ENCODE measurements at regions not wholly inside any gene's neighbourhood (a gene's known extent, or its start where the extent isn't known, plus 50 kb on each side); places are given as distances from the start of the nearest gene placed in this dataset.

GRCh38 chrY:19124609-19125008 is 351.1 kb upstream of the HSFY2 start:
- Mint-ChIP-seq H3K27ac (ENCODE audit: unreplicated experiment) (no peak overlapping the region), H3K4me3 (ENCODE audit: unreplicated experiment) (no peak overlapping the region), H3K9me3 (ENCODE audit: unreplicated experiment) (no peaks in the 10 kb centered on the region), H3K36me3 (ENCODE audit: low read depth, unreplicated experiment) (no peaks in the 10 kb centered on the region), H3K27me3 (ENCODE audit: unreplicated experiment) (peaks cover 2% of the 10 kb centered on the region), H3K4me1 (ENCODE audit: unreplicated experiment) (no peaks in the 10 kb centered on the region)
- no peak for DNase-seq (ENCODE audit: low spot score)
- TF ChIP-seq, protein P1, sequence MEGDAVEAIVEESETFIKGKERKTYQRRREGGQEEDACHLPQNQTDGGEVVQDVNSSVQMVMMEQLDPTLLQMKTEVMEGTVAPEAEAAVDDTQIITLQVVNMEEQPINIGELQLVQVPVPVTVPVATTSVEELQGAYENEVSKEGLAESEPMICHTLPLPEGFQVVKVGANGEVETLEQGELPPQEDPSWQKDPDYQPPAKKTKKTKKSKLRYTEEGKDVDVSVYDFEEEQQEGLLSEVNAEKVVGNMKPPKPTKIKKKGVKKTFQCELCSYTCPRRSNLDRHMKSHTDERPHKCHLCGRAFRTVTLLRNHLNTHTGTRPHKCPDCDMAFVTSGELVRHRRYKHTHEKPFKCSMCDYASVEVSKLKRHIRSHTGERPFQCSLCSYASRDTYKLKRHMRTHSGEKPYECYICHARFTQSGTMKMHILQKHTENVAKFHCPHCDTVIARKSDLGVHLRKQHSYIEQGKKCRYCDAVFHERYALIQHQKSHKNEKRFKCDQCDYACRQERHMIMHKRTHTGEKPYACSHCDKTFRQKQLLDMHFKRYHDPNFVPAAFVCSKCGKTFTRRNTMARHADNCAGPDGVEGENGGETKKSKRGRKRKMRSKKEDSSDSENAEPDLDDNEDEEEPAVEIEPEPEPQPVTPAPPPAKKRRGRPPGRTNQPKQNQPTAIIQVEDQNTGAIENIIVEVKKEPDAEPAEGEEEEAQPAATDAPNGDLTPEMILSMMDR (IDR thresholded peaks at IDR 0.05; ENCODE audit: unreplicated experiment) = no peak

DNA sequence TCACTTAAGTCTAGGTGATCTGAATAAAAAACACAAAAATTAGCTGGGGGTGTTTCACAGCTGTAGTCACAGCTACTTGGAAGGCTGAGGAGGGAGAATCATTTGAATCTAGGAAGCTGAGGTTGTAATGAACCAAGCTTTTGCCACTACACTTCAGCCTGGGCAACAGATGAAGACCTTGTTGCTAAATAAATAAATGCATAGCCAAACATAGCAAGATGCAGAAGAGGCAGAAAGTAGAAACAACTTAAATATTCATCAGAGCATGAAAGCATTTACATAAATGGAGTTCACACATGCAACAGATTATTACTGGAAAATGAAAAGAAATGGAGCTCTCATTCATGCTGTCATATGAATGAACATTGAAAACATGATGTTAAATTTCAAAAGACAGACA is 348.9 kb upstream of the HSFY2 start:
- DNase-seq (ENCODE audit: low spot score) = no peak
- no peaks in the 10 kb centered on the region for H3K4me1 Mint-ChIP-seq (ENCODE audit: unreplicated experiment)
- H3K36me3 Mint-ChIP-seq (ENCODE audit: low read depth, unreplicated experiment) = no peaks in the 10 kb centered on the region
- H3K27me3 Mint-ChIP-seq (ENCODE audit: unreplicated experiment) = peaks cover 2% of the 10 kb centered on the region
- H3K27ac Mint-ChIP-seq (ENCODE audit: unreplicated experiment) = no peak overlapping the region
- TF ChIP-seq, protein P1 (IDR thresholded peaks at IDR 0.05; ENCODE audit: unreplicated experiment) = no peak
- H3K4me3 Mint-ChIP-seq (ENCODE audit: unreplicated experiment) = no peak overlapping the region
- H3K9me3 Mint-ChIP-seq (ENCODE audit: unreplicated experiment) = no peaks in the 10 kb centered on the region

DNA sequence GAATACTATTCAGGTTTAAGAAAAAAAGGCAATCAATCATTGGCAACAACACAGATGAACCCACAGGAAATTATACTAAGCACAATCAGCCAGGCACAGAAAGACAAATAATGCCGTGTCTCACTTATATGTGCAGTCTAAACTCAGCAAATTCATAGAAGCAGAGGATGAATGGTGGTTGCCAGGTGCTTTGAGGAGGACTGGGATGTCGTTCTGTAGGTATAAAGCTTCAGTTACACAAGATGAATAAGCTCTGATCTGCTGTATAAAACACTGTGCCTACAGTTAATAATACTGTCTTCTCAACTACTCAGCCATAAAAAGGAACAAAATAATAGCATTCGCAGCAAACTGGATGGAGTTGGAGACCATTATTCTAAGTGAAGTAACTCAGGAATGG is 324.8 kb upstream of the HSFY2 start:
- no peaks in the 10 kb centered on the region for H3K36me3 Mint-ChIP-seq (ENCODE audit: low read depth, unreplicated experiment)
- H3K4me3 Mint-ChIP-seq (ENCODE audit: unreplicated experiment) = no peak overlapping the region
- no peaks in the 10 kb centered on the region for H3K9me3 Mint-ChIP-seq (ENCODE audit: unreplicated experiment)
- DNase-seq (ENCODE audit: low spot score) = no peak
- H3K27me3 Mint-ChIP-seq (ENCODE audit: unreplicated experiment) = no peaks in the 10 kb centered on the region
- no peak overlapping the region for H3K27ac Mint-ChIP-seq (ENCODE audit: unreplicated experiment)
- TF ChIP-seq, protein P1 (IDR thresholded peaks at IDR 0.05; ENCODE audit: unreplicated experiment) = no peak
- no peaks in the 10 kb centered on the region for H3K4me1 Mint-ChIP-seq (ENCODE audit: unreplicated experiment)

GRCh38 chrY:19095460-19095859 is 321.9 kb upstream of the HSFY2 start:
- Mint-ChIP-seq H3K4me3 (ENCODE audit: unreplicated experiment) (no peak overlapping the region), H3K27me3 (ENCODE audit: unreplicated experiment) (no peaks in the 10 kb centered on the region), H3K36me3 (ENCODE audit: low read depth, unreplicated experiment) (no peaks in the 10 kb centered on the region), H3K9me3 (ENCODE audit: unreplicated experiment) (no peaks in the 10 kb centered on the region), H3K27ac (ENCODE audit: unreplicated experiment) (no peak overlapping the region), H3K4me1 (ENCODE audit: unreplicated experiment) (no peaks in the 10 kb centered on the region)
- TF ChIP-seq, protein P1 (IDR thresholded peaks at IDR 0.05; ENCODE audit: unreplicated experiment) = no peak
- DNase-seq (ENCODE audit: low spot score) = no peak

- Mint-ChIP-seq H3K27me3 (ENCODE audit: unreplicated experiment) (no peaks in the 10 kb centered on the region), H3K27ac (ENCODE audit: unreplicated experiment) (no peak overlapping the region), H3K4me1 (ENCODE audit: unreplicated experiment) (no peaks in the 10 kb centered on the region), H3K4me3 (ENCODE audit: unreplicated experiment) (no peak overlapping the region), H3K36me3 (ENCODE audit: low read depth, unreplicated experiment) (no peaks in the 10 kb centered on the region), H3K9me3 (ENCODE audit: unreplicated experiment) (no peaks in the 10 kb centered on the region)
- TF ChIP-seq, protein P1 (IDR thresholded peaks at IDR 0.05; ENCODE audit: unreplicated experiment) = no peak
- no peak for DNase-seq (ENCODE audit: low spot score)
These were observed 309.5 kb upstream of the HSFY2 start for GRCh38 chrY:19083006-19083405.

Data from endothelial cell (in vitro differentiated cells).